Tibial artery (tissue), 4 donors: ENCODE measurements at regions not wholly inside any gene's neighbourhood (a gene's known extent, or its start where the extent isn't known, plus 50 kb on each side); places are given as distances from the start of the nearest gene placed in this dataset.

Experiments used
- DNase-seq, 2 donors: peaks; one replicate each; pipeline ENCODE4 v3.0.0-alpha.2; 2019
- H3K27ac ChIP-seq, 2 donors: fragments of 200-600 bp; sonication (generic) in 1 of 2; 1 replicate in 1 of 2; 2 replicates in 1 of 2; pipeline ENCODE4 v1.5.1; 2018 to 2019; ENCODE audit warnings: mild to moderate bottlenecking in 1 of 2
- H3K27me3 ChIP-seq, 2 donors: fragments of 200-600 bp; sonication (generic) in 1 of 2; one replicate each; pipeline versions ENCODE4 v1.5.1 to v1.6.0; 2016 to 2019
- H3K36me3 ChIP-seq, 3 donors: fragments of 200-600 bp; sonication (generic) in 2 of 3; one replicate each; pipeline ENCODE4 v1.5.1; 2016 to 2019; ENCODE audit warnings: mild to moderate bottlenecking in 2 of 3
- H3K4me1 ChIP-seq, 4 donors: fragments of 200-600 bp; sonication (generic) in 2 of 4; 1 replicate in 3 of 4; 2 replicates in 1 of 4; pipeline ENCODE4 v1.5.1; 2016 to 2019
- H3K4me3 ChIP-seq, 2 donors: fragments of 200-600 bp; sonication (generic) in 1 of 2; 1 replicate in 1 of 2; 2 replicates in 1 of 2; pipeline ENCODE4 v1.5.1; 2018 to 2019; ENCODE audit warnings: mild to moderate bottlenecking in 2 of 2
- H3K9me3 ChIP-seq, 3 donors: fragments of 200-600 bp; sonication (generic) in 1 of 3; one replicate each; pipeline ENCODE4 v1.5.1; 2016 to 2019
- CTCF ChIP-seq, 2 experiments: fragments of 200-600 bp in 1 of 2; fragments of 450-650 bp in 1 of 2; IDR thresholded peaks; one replicate each; pipeline ENCODE4 v1.5.1; 2017 to 2019; ENCODE audit warnings: antibody characterized with exemption in 2 of 2, mild to moderate bottlenecking in 1 of 2, moderate library complexity in 1 of 2
- intact Hi-C: fragments of 100-400 bp; cut with DNase I; formaldehyde crosslinking; loops from one replicate; pipeline ENCODE4 v1.15.0; 2023; ENCODE audit warnings: low total_unique reads

- intact Hi-C loops, result loop anchor here (5.0 kb wide), 1 partner anchor 406 kb away; no protein-coding TSS in a partner anchor
- DNase-seq, result no peak
Observed at GRCh38 chr4:128456171-128456570, 168.6 kb upstream of the PGRMC2 start.

GRCh38 chr4:128455480-128455879 is 167.9 kb upstream of the PGRMC2 start:
- Histone ChIP-seq H3K27ac (no peak overlapping the region), H3K4me3 (no peak overlapping the region), H3K36me3 (no peaks in the 10 kb centered on the region), H3K4me1 (peaks cover 0 to 6% (median 3%) of the 10 kb centered on the region in 4 donors), H3K27me3 (no peaks in the 10 kb centered on the region), H3K9me3 (no peaks in the 10 kb centered on the region)
- intact Hi-C loops, result loop anchor here (2.0 to 5.0 kb wide), 2 partner anchors 353 to 407 kb away; partner anchors contain the start of gene JADE1
- no peak for DNase-seq
- no peak for TF ChIP-seq CTCF (IDR thresholded peaks at IDR 0.05)

More at GRCh38 chr4:128456171-128456570, 168.6 kb upstream of the PGRMC2 start:
- no peak overlapping the region for H3K4me3 ChIP-seq
- H3K9me3 ChIP-seq, result no peaks in the 10 kb centered on the region
- H3K27ac ChIP-seq, result no peak overlapping the region
- H3K27me3 ChIP-seq, result no peaks in the 10 kb centered on the region
- no peak for TF ChIP-seq CTCF (IDR thresholded peaks at IDR 0.05)
- H3K36me3 ChIP-seq, result no peaks in the 10 kb centered on the region
- peaks cover 0 to 6% (median 3%) of the 10 kb centered on the region in 4 donors for H3K4me1 ChIP-seq

- H3K36me3 ChIP-seq, result no peaks in the 10 kb centered on the region
- DNase-seq, result no peak
- no peak overlapping the region for H3K4me3 ChIP-seq
- intact Hi-C loops, result loop anchor here (2.0 to 5.0 kb wide), 2 partner anchors 354 to 407 kb away; partner anchors contain the start of gene JADE1
- no peaks in the 10 kb centered on the region for H3K27me3 ChIP-seq
- H3K4me1 ChIP-seq, result peaks cover 0 to 6% (median 3%) of the 10 kb centered on the region in 4 donors
- no peak overlapping the region for H3K27ac ChIP-seq
- no peak for TF ChIP-seq CTCF (IDR thresholded peaks at IDR 0.05)
- no peaks in the 10 kb centered on the region for H3K9me3 ChIP-seq
Observed at GRCh38 chr4:128454881-128455280, 167.3 kb upstream of the PGRMC2 start.

- H3K4me1 ChIP-seq, result peaks cover 0 to 6% (median 3%) of the 10 kb centered on the region in 4 donors
- H3K9me3 ChIP-seq, result no peaks in the 10 kb centered on the region
- intact Hi-C loops, result loop anchor here (2.0 kb wide), 1 partner anchor 354 kb away; the partner anchor contains the start of gene JADE1
- H3K4me3 ChIP-seq, result no peak overlapping the region
- H3K36me3 ChIP-seq, result no peaks in the 10 kb centered on the region
- H3K27me3 ChIP-seq, result no peaks in the 10 kb centered on the region
- TF ChIP-seq CTCF (IDR thresholded peaks at IDR 0.05), result peak; percentile 82 to 83
- no peak overlapping the region for H3K27ac ChIP-seq
- DNase-seq, result peak; percentile 87 to 92
Observed at GRCh38 chr4:128454281-128454871, 166.8 kb upstream of the PGRMC2 start.

GRCh38 chr4:128452415-128452814 is 164.8 kb upstream of the PGRMC2 start:
- no peaks in the 10 kb centered on the region for H3K36me3 ChIP-seq
- H3K27ac ChIP-seq, result peak overlapping the region in 1 of 2 donors; percentile 36
- TF ChIP-seq CTCF (IDR thresholded peaks at IDR 0.05), result no peak
- intact Hi-C loops, result no loop called here
- no peaks in the 10 kb centered on the region for H3K27me3 ChIP-seq
- no peak overlapping the region for H3K4me3 ChIP-seq
- DNase-seq, result no peak
- no peaks in the 10 kb centered on the region for H3K9me3 ChIP-seq
- H3K4me1 ChIP-seq, result peaks cover 0 to 6% (median 2%) of the 10 kb centered on the region in 4 donors
